Body of pancreas (tissue), 4 donors: ENCODE measurements at regions not wholly inside any gene's neighbourhood (a gene's known extent, or its start where the extent isn't known, plus 50 kb on each side); places are given as distances from the start of the nearest gene placed in this dataset.

ENCODE experiments used
- POLR2A ChIP-seq, 3 donors: fragments of 450-650 bp; IDR thresholded peaks; one replicate each; pipeline ENCODE4 v1.6.1; 2016; ENCODE audit warnings: antibody characterized with exemption in 3 of 3, mild to moderate bottlenecking in 2 of 3
- TF ChIP-seq, protein P1 (sequence below), 7 experiments: fragments of 450-650 bp in 4 of 7; fragments of 200-600 bp in 3 of 7; sonication (generic) in 3 of 7; IDR thresholded peaks; one replicate each; pipeline ENCODE4 v1.5.1; 2016 to 2019; ENCODE audit warnings: antibody characterized with exemption in 7 of 7

DNA sequence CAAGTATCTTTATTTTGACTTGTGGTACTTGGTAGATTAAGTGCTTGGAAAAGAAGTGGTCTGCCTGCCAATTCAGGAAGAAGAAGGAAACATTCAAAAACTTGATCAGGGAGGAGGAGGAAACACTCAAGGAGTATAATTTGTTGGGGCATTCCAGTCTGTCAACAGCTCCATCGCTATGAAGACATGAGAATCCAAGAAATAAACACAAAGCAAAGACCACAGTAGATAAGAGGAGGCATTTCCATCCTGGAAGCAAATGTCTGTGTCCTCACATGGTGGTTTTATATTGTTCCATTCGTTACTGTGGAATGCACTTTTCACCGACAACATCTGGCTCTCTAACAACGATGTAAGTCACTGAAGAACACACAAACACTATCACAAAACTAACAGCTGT is 176.1 kb upstream of the FRMD4B start:
- TF ChIP-seq, protein P1, sequence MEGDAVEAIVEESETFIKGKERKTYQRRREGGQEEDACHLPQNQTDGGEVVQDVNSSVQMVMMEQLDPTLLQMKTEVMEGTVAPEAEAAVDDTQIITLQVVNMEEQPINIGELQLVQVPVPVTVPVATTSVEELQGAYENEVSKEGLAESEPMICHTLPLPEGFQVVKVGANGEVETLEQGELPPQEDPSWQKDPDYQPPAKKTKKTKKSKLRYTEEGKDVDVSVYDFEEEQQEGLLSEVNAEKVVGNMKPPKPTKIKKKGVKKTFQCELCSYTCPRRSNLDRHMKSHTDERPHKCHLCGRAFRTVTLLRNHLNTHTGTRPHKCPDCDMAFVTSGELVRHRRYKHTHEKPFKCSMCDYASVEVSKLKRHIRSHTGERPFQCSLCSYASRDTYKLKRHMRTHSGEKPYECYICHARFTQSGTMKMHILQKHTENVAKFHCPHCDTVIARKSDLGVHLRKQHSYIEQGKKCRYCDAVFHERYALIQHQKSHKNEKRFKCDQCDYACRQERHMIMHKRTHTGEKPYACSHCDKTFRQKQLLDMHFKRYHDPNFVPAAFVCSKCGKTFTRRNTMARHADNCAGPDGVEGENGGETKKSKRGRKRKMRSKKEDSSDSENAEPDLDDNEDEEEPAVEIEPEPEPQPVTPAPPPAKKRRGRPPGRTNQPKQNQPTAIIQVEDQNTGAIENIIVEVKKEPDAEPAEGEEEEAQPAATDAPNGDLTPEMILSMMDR (IDR thresholded peaks at IDR 0.05), result no peak
- TF ChIP-seq POLR2A (IDR thresholded peaks at IDR 0.05), result no peak
